NCI-H128 (cell line): ENCODE measurements at regions not wholly inside any gene's neighbourhood (a gene's known extent, or its start where the extent isn't known, plus 50 kb on each side); places are given as distances from the start of the nearest gene placed in this dataset.

Experiments
- DNase-seq: peaks from one replicate; lab custom pipeline; 2025; ENCODE audit not compliant: unreplicated experiment; lab: John Stamatoyannopoulos, UW

GRCh38 chr2:217288472-217289063, 428.7 kb upstream of the TNP1 start:
- DNase-seq = no peak

- DNase-seq = no peak
Observed at GRCh38 chr2:217286833-217287232, 427.0 kb upstream of the TNP1 start.

GRCh38 chr2:217285926-217286325, 426.1 kb upstream of the TNP1 start:
- no peak for DNase-seq

- no peak for DNase-seq
Observed at GRCh38 chr2:217283460-217283859, 423.6 kb upstream of the TNP1 start.

- no peak for DNase-seq
Observed at GRCh38 chr2:217282531-217282930, 422.7 kb upstream of the TNP1 start.

GRCh38 chr2:217279556-217279955, 419.7 kb upstream of the TNP1 start:
- DNase-seq = no peak

GRCh38 chr2:217279140-217279539, 419.3 kb upstream of the TNP1 start:
- no peak for DNase-seq

GRCh38 chr2:217277646-217278398, 418.0 kb upstream of the TNP1 start:
- no peak for DNase-seq

GRCh38 chr2:217276433-217276832, 416.6 kb upstream of the TNP1 start:
- DNase-seq = no peak

GRCh38 chr2:217275091-217275490, 415.2 kb upstream of the TNP1 start:
- DNase-seq = no peak

GRCh38 chr2:217274578-217274977, 414.7 kb upstream of the TNP1 start:
- no peak for DNase-seq

- no peak for DNase-seq
Observed at GRCh38 chr2:217273851-217274250, 414.0 kb upstream of the TNP1 start.

- DNase-seq = no peak
Observed at GRCh38 chr2:217273162-217273561, 413.3 kb upstream of the TNP1 start.

- no peak for DNase-seq
Observed at GRCh38 chr2:217271813-217272212, 411.9 kb upstream of the TNP1 start.

GRCh38 chr2:217270485-217271121, 410.7 kb upstream of the TNP1 start:
- no peak for DNase-seq

- no peak for DNase-seq
Observed at GRCh38 chr2:217269701-217270484, 410.0 kb upstream of the TNP1 start.

- DNase-seq = no peak
Observed at GRCh38 chr2:217268978-217269377, 409.1 kb upstream of the TNP1 start.

- DNase-seq = no peak
Observed at GRCh38 chr2:217267758-217268157, 407.9 kb upstream of the TNP1 start.

- no peak for DNase-seq
Observed at GRCh38 chr2:217263756-217264155, 403.9 kb upstream of the TNP1 start.

GRCh38 chr2:217262911-217263310, 403.0 kb upstream of the TNP1 start:
- DNase-seq = no peak

- no peak for DNase-seq
Observed at GRCh38 chr2:217261452-217261851, 401.6 kb upstream of the TNP1 start.
